Tongue (tissue), 1 donor: ENCODE measurements at regions not wholly inside any gene's neighbourhood (a gene's known extent, or its start where the extent isn't known, plus 50 kb on each side); places are given as distances from the start of the nearest gene placed in this dataset.

Experiments used
- DNase-seq: peaks from one replicate; pipeline ENCODE4 v3.0.0-alpha.2; 2015

GRCh38 chr7:112594397-112594796 is 113.6 kb downstream of the LSMEM1 start:
- no peak for DNase-seq

GRCh38 chr7:112596260-112596659 is 115.5 kb downstream of the LSMEM1 start:
- no peak for DNase-seq

- no peak for DNase-seq
These were observed 116.2 kb downstream of the LSMEM1 start for GRCh38 chr7:112596981-112597380.

DNA sequence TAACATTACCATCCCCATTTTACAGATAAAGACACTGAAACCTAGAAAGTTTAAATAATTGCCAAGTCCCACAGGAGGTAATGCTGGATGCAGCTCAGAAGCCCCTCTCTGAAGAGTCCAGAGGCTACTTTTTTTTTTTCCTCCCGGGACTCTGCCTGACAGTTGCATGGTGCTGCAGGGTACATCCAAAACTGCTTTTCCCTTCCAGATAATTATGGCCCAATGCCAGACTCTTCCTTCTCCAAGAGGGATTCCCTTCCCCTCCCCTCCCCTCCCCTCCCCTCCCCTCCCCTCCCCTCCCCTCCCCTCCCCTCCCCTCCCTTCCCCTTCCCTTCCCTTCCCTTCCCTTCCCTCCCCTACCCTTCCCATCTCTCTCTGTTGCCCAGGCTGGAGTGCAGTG is 122.9 kb downstream of the LSMEM1 start:
- no peak for DNase-seq

GRCh38 chr7:112610636-112611035 is 129.8 kb downstream of the LSMEM1 start:
- no peak for DNase-seq

DNA sequence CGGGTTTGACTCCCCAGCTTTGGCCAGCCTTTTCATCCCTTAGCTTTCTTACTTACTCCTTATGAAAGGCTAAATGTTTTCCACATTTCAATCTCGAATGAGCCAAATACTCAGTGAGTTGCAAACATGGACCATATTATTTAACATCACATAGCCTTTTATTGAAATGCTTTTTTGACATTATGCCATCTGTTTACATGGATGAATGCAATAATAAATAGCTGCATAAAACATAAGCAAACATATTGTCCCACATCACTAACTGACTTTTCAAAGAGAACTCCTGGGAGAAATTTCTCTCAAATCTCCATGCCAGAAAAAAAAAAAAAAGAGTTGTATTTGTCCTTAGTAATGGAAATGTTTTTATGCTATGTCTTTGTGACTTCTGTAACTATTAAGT is 134.9 kb downstream of the LSMEM1 start:
- DNase-seq = no peak

DNA sequence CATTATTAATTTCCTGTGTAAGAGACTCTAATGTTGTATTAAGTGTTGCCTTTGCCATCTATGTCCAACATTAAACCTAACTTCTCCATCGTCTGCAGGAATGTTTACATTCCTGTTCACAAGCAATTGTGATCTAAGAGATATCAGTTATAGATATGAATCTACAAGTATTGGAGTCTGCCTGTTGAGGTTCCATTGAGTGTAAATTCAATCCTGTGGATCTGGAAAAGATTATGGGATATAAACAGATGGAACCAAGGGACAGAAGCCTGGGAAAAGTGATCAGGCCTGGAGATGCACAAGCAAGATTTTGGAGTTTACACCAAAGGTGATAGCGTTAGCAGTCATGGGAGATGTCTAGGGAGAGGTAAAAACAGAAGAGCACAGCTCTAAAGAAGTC is 135.5 kb downstream of the LSMEM1 start:
- DNase-seq = no peak

GRCh38 chr7:112619343-112619742 is 138.6 kb downstream of the LSMEM1 start:
- DNase-seq = no peak

GRCh38 chr7:112622159-112622715 is 141.4 kb downstream of the LSMEM1 start:
- DNase-seq = no peak

- DNase-seq = no peak
These were observed 143.6 kb downstream of the LSMEM1 start for GRCh38 chr7:112624416-112624815.

DNA sequence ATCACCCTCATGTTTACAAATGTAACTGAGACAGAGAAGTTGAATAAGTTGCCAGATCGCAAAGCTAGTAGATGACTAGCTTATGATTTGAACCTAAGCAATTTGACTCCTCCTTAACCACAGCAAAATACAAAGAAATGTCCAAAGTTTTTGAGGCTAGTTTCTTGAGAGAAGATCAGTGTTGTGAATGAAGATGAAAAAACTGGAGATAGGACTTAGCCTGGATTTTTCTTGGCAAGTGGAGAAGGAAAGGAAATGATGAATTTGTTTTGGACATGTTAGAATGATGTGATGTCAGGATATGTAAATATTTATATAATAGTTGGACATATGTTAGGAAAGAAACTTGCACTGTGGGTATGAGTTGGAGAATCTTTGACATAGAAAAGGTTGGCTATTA is 149.8 kb downstream of the LSMEM1 start:
- DNase-seq = peak; percentile 11

DNA sequence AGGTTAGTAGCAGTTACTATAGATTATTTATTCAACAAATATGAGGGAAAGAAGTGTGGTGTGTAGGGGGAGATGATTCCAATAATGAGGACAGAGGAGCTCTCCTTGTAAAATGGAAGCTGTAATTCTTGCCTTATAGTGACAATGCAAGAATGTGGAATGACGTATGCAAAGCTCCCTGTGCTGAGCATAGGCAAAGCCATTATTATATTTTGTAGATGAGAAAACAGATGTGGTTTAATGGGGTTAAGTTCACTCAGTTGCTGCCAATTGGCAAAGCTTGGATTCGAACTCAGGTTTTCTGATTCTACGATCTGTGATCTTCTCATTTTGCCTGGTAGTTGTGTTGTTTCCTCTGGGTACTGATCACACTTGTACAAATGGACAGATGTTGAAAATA is 153.3 kb downstream of the LSMEM1 start:
- DNase-seq = no peak

DNA sequence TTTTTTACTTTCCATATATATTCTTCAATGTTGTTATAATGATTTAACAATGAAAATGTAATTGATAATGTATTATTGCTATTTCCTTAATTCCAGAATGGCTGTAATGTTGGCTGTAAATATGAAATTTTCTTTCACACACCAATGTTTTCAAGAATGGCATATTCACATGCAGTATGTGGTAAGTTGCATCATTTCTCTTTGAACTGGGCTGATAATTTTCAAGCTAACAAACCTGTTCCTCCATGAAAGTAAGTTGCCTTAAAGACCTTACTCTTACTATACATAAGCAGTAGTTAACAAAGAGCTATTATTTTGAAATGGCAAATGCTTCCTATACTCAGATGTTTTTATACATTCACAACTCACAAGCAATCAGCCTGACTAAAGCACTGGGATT is 154.5 kb downstream of the TMEM168 start:
- DNase-seq = no peak

DNA sequence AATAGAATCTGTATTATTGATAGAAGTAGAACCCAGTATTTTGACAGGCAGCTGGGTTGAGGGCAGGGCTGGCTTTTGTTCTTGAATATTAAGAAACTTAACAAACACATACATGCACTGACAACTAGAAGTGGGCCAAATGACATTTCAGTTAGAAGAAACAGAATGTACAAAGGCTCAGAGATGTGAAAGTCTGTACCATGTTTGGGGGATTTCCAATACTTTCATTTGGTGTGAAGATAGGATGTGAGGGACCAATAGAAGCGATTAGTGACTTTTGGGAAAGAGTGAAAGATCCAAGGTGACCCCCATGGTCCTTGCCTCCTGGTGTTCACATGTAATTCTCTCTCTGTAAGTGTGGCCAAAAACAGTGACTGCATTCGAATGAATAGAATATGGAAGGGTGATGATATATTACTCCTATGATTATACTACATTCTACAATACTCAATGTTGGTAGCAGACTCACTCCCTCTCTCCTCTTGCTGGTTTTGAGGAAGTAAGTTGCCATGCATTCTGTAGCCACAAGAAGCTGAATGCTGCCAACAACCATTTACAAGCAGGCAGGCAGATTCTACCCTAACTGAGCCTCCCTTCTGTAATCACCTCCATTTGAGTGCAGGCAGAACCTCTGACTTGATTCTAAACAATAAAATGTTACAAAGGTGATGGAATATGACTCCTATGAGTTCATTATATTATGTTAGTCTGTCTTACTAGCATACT is 151.4 kb downstream of the TMEM168 start:
- no peak for DNase-seq

DNA sequence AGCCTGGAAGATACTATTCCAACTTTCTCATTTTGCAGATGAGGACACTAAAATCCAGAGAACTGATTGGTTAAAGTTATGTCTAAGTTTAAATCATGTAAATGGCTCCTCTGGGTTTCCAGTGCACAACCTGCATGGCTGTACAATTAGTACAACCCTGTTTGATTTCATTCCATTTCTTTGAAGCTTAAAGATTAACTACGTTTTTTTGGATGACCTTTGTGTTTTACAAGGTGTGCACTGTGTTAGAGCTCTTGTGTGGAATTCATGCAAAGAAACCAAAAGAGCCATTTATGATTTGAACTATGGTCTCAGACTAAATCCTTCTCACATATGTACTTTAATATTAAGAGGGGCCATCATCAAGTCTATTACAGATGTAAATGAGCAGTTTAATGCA is 149.5 kb downstream of the TMEM168 start:
- no peak for DNase-seq

DNA sequence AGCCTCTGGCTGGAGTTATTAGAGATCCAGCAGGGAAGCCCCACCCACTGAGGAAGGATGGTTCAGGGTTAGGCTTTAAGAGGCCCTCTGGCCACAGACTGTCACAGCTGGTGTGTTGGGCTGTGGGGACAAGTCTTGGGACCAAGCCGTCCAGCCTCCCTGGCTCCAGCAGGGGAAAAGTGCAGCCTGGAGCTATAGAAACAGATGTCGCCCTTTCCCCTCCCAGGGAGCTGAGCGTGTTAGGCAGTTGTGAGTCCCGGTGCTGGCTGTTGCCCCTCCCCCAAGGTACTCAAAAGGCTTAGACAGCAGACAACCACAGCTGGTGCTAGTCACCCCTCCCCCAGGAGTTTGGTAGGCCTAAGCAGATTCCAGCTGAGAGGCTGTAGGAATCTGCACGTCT is 143.4 kb downstream of the TMEM168 start:
- peak; percentile 37 for DNase-seq

- DNase-seq = no peak
These were observed 141.4 kb downstream of the TMEM168 start for GRCh38 chr7:112648781-112649180.

GRCh38 chr7:112649560-112649959 is 140.6 kb downstream of the TMEM168 start:
- DNase-seq = no peak

DNA sequence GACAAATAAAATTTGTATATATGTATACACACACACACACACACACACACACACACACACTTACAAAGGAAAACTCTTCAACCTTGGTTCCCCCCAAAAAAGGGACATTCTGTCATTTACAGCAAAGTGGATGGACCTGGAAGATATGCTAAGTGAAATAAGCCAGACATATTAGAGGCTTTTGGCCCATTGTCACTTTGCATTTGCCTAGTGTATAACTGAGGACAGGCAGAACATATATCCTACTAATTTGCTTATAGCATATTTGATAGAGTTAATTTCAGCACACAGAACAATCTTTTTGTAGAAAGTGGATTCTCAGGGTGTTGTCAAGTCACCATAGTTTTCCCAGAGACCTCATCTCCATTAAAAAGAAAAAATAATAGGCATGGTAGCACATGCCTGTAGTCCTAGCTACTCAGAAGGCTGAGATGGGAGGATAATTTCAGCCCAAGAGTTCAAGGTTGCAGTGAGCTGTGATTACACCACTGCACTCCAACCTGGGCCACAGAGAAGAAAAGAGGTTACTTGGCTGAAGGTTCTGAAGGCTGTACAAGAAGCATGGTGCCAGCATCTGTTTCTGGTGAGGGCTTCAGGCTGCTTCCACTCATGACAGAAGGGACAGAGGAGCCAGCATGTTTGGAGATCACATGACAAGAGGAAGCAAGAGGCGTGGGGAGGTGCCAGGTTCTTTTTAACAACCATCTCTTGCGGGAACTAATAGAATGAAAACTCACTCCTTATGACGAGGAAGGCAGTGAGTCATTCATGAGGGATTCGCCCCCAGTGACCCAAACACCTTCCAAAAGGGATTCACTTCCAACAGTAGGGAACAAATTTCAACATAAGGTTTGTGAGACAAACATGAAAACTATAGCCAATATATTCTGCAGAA is 135.6 kb downstream of the TMEM168 start:
- no peak for DNase-seq

GRCh38 chr7:112665709-112666108 is 124.5 kb downstream of the TMEM168 start:
- peak; percentile 28 for DNase-seq

GRCh38 chr7:112668561-112668960 is 121.6 kb downstream of the TMEM168 start:
- no peak for DNase-seq

DNA sequence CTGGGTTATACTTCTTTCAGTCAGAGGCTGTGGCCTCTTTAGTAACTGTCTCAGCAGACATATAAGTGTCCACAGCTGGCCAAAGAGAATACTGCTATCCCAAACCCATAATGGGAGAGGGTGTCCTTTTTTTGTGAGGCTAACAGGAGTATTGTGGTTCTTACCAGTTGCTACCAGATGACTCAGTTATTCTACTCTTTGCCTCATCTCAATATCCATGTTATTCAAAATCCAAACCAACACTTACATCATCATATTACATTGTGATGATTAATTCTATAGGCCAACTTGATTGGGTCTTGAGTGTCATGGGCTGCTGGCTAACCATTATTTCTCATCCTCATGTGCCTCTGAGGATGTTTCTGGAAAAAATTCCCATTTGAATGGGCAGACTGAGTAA is 120.9 kb downstream of the TMEM168 start:
- no peak for DNase-seq

GRCh38 chr7:112670193-112670592 is 120.0 kb downstream of the TMEM168 start:
- no peak for DNase-seq
